PC-9 (cell line): ENCODE measurements at regions not wholly inside any gene's neighbourhood (a gene's known extent, or its start where the extent isn't known, plus 50 kb on each side); places are given as distances from the start of the nearest gene placed in this dataset.

ENCODE experiments used
- BruUV-seq: library from RNA; stranded (reverse); fragments of 400-500 nt; replicated peaks from 2 replicates; lab custom pipeline; 2021; lab: Mats Ljungman, UMichigan
- CTCF ChIA-PET: fragments of 300-600 bp; sonication (Branson Sonifier 250); formaldehyde crosslinking; loops from one replicate; lab custom pipeline; 2022; ENCODE audit warnings: antibody characterized with exemption; lab: Charles Lee
- POLR2A ChIA-PET: fragments of 300-600 bp; sonication (Branson Sonifier 250); formaldehyde crosslinking; loops from one replicate; lab custom pipeline; 2022; ENCODE audit warnings: antibody characterized with exemption; ENCODE audit not compliant: unreplicated experiment; lab: Charles Lee
- DNase-seq, 2 experiments: peaks; one replicate each; pipeline versions ENCODE4 v3.0.0 to v3.0.0-alpha.2; 2015 to 2022; ENCODE audit warnings: mixed read lengths in 1 of 2
- H2AFZ ChIP-seq: fragments of 200-600 bp; sonication (generic); 2 replicates; pipeline ENCODE4 v1.8.1; 2017; ENCODE audit warnings: antibody characterized with exemption
- H3F3A ChIP-seq: fragments of 200-600 bp; sonication (generic); 2 replicates; pipeline ENCODE4 v1.8.1; 2017; ENCODE audit warnings: antibody characterized with exemption, mild to moderate bottlenecking, low read depth; ENCODE audit not compliant: insufficient read depth
- H3K27ac ChIP-seq: fragments of 200-600 bp; sonication (generic); 2 replicates; pipeline ENCODE4 v1.6.1; 2016; ENCODE audit warnings: mixed run types
- H3K27me3 ChIP-seq: fragments of 200-600 bp; sonication (generic); 2 replicates; pipeline ENCODE4 v1.6.1; 2016; ENCODE audit warnings: low read depth, mixed run types; ENCODE audit not compliant: insufficient read depth
- H3K36me3 ChIP-seq: fragments of 200-600 bp; sonication (generic); 2 replicates; pipeline ENCODE4 v1.6.1; 2016; ENCODE audit warnings: low read depth, mixed run types
- H3K4me1 ChIP-seq: fragments of 200-600 bp; sonication (generic); replicated peaks from 2 replicates; pipeline ENCODE4 v1.6.1; 2016; ENCODE audit warnings: mixed run types; ENCODE audit not compliant: insufficient read depth
- H3K4me2 ChIP-seq: fragments of 200-600 bp; sonication (generic); 2 replicates; pipeline ENCODE4 v1.6.1; 2017; ENCODE audit warnings: mixed run types
- H3K4me3 ChIP-seq: fragments of 200-600 bp; sonication (generic); 2 replicates; pipeline ENCODE4 v1.6.1; 2016; ENCODE audit warnings: mixed run types
- H3K79me2 ChIP-seq: fragments of 200-600 bp; sonication (generic); 2 replicates; pipeline ENCODE4 v1.6.1; 2017; ENCODE audit warnings: low read depth, mixed run types
- H3K9me2 ChIP-seq: fragments of 200-600 bp; sonication (generic); 2 replicates; pipeline ENCODE4 v1.8.1; 2017; ENCODE audit warnings: mild to moderate bottlenecking; ENCODE audit not compliant: insufficient read depth
- H3K9me3 ChIP-seq: fragments of 200-600 bp; sonication (generic); 2 replicates; pipeline ENCODE4 v1.8.1; 2016; ENCODE audit warnings: low read depth; ENCODE audit not compliant: insufficient read depth
- H4K20me1 ChIP-seq: fragments of 200-600 bp; sonication (generic); 2 replicates; pipeline ENCODE4 v1.8.1; 2017; ENCODE audit not compliant: insufficient read depth
- EZH2 ChIP-seq: fragments of 200-600 bp; sonication (generic); IDR thresholded peaks from 2 replicates; pipeline ENCODE4 v1.8.0; 2017; ENCODE audit warnings: antibody characterized with exemption, low read depth
- intact Hi-C: fragments of 100-400 bp; cut with micrococcal nuclease; formaldehyde crosslinking; loops from one replicate; pipeline ENCODE4 v1.10.0; 2022; ENCODE audit not compliant: unreplicated experiment
- TF ChIP-seq, protein P1 (sequence below): fragments of 200-600 bp; sonication (generic); conservative IDR thresholded peaks from 2 replicates; pipeline ENCODE4 v1.6.1; 2017; ENCODE audit warnings: mixed run types, antibody characterized with exemption, mild to moderate bottlenecking, moderate library complexity

GRCh38 chr1:98452162-98452561 is 209.4 kb upstream of the SNX7 start:
- Histone ChIP-seq H3K36me3 (no peaks in the 10 kb centered on the region), H3K9me3 (no peaks in the 10 kb centered on the region), H3K9me2 (no peaks in the 10 kb centered on the region), H3K27me3 (no peaks in the 10 kb centered on the region), H3K4me3 (no peak overlapping the region), H3K4me2 (no peak overlapping the region), H3K4me1 (no peaks in the 10 kb centered on the region), H3F3A (no peaks in the 10 kb centered on the region), H3K79me2 (no peaks in the 10 kb centered on the region), H4K20me1 (no peaks in the 10 kb centered on the region), H2AFZ (no peak overlapping the region), H3K27ac (no peak overlapping the region)
- intact Hi-C loops, result no loop called here
- ChIA-PET POLR2A (no interaction called here), CTCF (interaction anchor here (0.6 kb wide), 1 partner anchor 211 kb away, joined by 3 read pairs; no protein-coding TSS in a partner anchor)
- DNase-seq, result no peak
- TF ChIP-seq, protein P1, sequence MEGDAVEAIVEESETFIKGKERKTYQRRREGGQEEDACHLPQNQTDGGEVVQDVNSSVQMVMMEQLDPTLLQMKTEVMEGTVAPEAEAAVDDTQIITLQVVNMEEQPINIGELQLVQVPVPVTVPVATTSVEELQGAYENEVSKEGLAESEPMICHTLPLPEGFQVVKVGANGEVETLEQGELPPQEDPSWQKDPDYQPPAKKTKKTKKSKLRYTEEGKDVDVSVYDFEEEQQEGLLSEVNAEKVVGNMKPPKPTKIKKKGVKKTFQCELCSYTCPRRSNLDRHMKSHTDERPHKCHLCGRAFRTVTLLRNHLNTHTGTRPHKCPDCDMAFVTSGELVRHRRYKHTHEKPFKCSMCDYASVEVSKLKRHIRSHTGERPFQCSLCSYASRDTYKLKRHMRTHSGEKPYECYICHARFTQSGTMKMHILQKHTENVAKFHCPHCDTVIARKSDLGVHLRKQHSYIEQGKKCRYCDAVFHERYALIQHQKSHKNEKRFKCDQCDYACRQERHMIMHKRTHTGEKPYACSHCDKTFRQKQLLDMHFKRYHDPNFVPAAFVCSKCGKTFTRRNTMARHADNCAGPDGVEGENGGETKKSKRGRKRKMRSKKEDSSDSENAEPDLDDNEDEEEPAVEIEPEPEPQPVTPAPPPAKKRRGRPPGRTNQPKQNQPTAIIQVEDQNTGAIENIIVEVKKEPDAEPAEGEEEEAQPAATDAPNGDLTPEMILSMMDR, result no peak
- no peak for TF ChIP-seq EZH2
- no TSS peak for BruUV-seq

DNA sequence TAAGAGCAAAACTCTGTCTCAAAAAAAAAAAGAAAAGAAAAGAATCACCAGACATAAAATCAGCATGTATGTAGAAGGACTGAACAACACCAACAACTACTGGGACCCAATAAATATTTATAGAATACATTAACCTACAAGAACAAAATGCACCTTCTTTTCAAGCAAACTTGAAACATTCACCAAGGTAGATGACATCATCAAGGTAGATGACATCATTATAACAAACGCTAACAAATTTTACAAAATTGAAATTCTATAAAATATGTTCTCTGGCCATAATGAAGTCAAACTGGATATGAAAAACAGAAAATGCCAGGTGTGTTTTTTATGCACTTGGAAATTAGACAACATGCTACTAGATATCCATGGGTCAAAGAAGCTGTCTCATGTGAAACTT is 220.2 kb upstream of the SNX7 start:
- Histone ChIP-seq H2AFZ (no peak overlapping the region), H3K4me1 (peaks cover 5% of the 10 kb centered on the region; the same call in 1 of the 2 replicates), H3K36me3 (no peaks in the 10 kb centered on the region), H3K4me2 (no peak overlapping the region), H3K9me3 (no peaks in the 10 kb centered on the region), H3K27me3 (no peaks in the 10 kb centered on the region), H3F3A (no peaks in the 10 kb centered on the region), H3K27ac (no peak overlapping the region), H3K79me2 (no peaks in the 10 kb centered on the region), H4K20me1 (no peaks in the 10 kb centered on the region), H3K4me3 (no peak overlapping the region), H3K9me2 (no peaks in the 10 kb centered on the region)
- no peak for DNase-seq
- CTCF ChIA-PET, result interaction anchor here (0.7 kb wide), 1 partner anchor 1240 kb away, joined by 6 read pairs; no protein-coding TSS in a partner anchor
- no TSS peak for BruUV-seq
- intact Hi-C loops, result no loop called here
- POLR2A ChIA-PET, result no interaction called here
- TF ChIP-seq EZH2, result no peak
- TF ChIP-seq, protein P1, result no peak

- Histone ChIP-seq H3K27ac (no peak overlapping the region), H3K9me2 (no peaks in the 10 kb centered on the region), H3K27me3 (no peaks in the 10 kb centered on the region), H3F3A (no peaks in the 10 kb centered on the region), H4K20me1 (no peaks in the 10 kb centered on the region), H3K9me3 (no peaks in the 10 kb centered on the region), H3K4me3 (no peak overlapping the region), H3K4me2 (no peak overlapping the region), H2AFZ (no peak overlapping the region), H3K36me3 (no peaks in the 10 kb centered on the region), H3K4me1 (peaks cover 5% of the 10 kb centered on the region; the same call in 1 of the 2 replicates), H3K79me2 (no peaks in the 10 kb centered on the region)
- no TSS peak for BruUV-seq
- POLR2A ChIA-PET, result no interaction called here
- intact Hi-C loops, result no loop called here
- CTCF ChIA-PET, result no interaction called here
- TF ChIP-seq EZH2, result no peak
- TF ChIP-seq, protein P1, result no peak
- no peak for DNase-seq
Measured at GRCh38 chr1:98439471-98439870, 222.1 kb upstream of the SNX7 start.
